Chondrocyte (in vitro differentiated cells): ENCODE measurements at regions not wholly inside any gene's neighbourhood (a gene's known extent, or its start where the extent isn't known, plus 50 kb on each side); places are given as distances from the start of the nearest gene placed in this dataset.

Source experiments
- DNase-seq: peaks from one replicate; pipeline ENCODE4 v3.0.0; 2021; ENCODE audit warnings: mixed read lengths, low spot score
- H3K27ac Mint-ChIP-seq: one replicate; pipeline ENCODE4 v1.8.0; 2021; ENCODE audit warnings: mild to moderate bottlenecking, moderate library complexity, mixed read lengths; ENCODE audit not compliant: unreplicated experiment
- H3K27me3 Mint-ChIP-seq: 2 replicates; pipeline ENCODE4 v1.8.0; 2021; ENCODE audit warnings: low read depth, mixed read lengths
- H3K36me3 Mint-ChIP-seq: 2 replicates; pipeline ENCODE4 v1.8.0; 2021; ENCODE audit warnings: low read depth, mixed read lengths
- H3K4me1 Mint-ChIP-seq: 2 replicates; pipeline ENCODE4 v1.8.0; 2021; ENCODE audit warnings: low read depth, mild to moderate bottlenecking, mixed read lengths
- H3K4me3 Mint-ChIP-seq: one replicate; pipeline ENCODE4 v1.8.0; 2021; ENCODE audit warnings: mild to moderate bottlenecking, moderate library complexity, mixed read lengths; ENCODE audit not compliant: unreplicated experiment
- H3K9me3 Mint-ChIP-seq: 2 replicates; pipeline ENCODE4 v1.8.0; 2021; ENCODE audit warnings: low read depth, mixed read lengths
- TF ChIP-seq, protein P1 (sequence below): fragments of 200-600 bp; sonication (generic); IDR thresholded peaks from 2 replicates; pipeline ENCODE4 v1.5.0; 2021; ENCODE audit warnings: antibody characterized with exemption, mild to moderate bottlenecking, moderate library complexity

DNA sequence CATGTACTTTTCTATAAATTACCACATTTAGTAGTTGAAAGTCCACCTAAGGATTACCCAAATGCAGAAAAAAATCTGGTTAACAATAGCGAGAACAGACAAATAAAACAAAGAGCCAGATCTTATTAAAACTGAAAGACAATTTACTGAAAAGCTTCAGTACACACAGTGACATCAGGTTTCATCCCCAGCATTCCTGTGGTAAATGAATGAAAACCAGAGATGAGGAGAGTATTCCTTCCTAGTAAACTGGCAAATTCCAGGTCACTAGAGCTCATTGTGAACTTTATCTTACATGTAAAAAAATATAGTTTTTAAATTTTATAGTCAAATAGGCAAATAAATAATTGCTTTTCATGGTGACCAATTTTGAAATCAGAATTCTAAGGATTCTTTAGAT is 1290.5 kb downstream of the ADGRL3 start:
- Mint-ChIP-seq H3K27me3 (no peaks in the 10 kb centered on the region), H3K27ac (no peak overlapping the region), H3K4me1 (no peaks in the 10 kb centered on the region), H3K36me3 (no peaks in the 10 kb centered on the region), H3K9me3 (no peaks in the 10 kb centered on the region), H3K4me3 (no peak overlapping the region)
- TF ChIP-seq, protein P1, sequence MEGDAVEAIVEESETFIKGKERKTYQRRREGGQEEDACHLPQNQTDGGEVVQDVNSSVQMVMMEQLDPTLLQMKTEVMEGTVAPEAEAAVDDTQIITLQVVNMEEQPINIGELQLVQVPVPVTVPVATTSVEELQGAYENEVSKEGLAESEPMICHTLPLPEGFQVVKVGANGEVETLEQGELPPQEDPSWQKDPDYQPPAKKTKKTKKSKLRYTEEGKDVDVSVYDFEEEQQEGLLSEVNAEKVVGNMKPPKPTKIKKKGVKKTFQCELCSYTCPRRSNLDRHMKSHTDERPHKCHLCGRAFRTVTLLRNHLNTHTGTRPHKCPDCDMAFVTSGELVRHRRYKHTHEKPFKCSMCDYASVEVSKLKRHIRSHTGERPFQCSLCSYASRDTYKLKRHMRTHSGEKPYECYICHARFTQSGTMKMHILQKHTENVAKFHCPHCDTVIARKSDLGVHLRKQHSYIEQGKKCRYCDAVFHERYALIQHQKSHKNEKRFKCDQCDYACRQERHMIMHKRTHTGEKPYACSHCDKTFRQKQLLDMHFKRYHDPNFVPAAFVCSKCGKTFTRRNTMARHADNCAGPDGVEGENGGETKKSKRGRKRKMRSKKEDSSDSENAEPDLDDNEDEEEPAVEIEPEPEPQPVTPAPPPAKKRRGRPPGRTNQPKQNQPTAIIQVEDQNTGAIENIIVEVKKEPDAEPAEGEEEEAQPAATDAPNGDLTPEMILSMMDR, result no peak
- no peak for DNase-seq

DNA sequence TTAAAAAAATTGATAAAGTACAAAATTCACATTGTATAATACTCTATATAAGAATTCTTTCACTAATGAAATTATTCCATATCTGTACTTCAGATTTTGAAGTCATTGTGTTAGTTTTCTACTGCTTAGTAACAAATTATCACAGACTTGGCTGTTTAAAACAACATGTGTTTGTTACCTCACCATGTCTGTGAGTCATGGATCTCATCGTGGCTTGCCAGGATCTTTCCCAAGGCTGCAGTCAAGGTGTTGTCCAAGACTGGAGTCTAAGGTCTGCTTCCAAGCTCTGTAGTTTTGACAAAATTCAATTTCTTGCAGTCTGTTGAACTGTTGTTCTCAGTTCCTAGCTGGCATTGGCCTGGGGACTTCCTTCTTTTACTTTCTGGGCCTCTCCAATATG is 1286.9 kb downstream of the ADGRL3 start:
- TF ChIP-seq, protein P1, result no peak
- H3K36me3 Mint-ChIP-seq, result no peaks in the 10 kb centered on the region
- no peak overlapping the region for H3K27ac Mint-ChIP-seq
- peaks cover 5% of the 10 kb centered on the region for H3K27me3 Mint-ChIP-seq
- H3K4me1 Mint-ChIP-seq, result no peaks in the 10 kb centered on the region
- no peaks in the 10 kb centered on the region for H3K9me3 Mint-ChIP-seq
- H3K4me3 Mint-ChIP-seq, result no peak overlapping the region
- no peak for DNase-seq

DNA sequence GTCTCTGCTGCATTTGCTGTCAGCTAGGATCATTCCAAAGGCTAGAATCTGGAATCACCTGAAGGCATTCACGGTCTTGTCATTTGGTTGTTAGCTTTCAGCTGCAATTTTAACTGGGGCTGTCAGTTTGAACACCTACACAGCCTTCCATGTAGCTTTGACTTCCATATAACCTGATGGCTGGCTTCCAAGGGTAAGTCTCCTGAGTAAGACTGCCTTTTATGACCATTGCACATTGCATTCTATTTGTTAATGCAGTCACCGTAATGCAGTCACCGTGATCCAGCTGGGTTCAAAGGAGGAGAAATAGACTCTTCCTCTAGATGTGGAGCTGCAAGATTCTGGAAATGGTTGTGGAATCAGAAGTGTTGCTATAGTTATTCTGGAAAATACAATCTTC is 1284.2 kb downstream of the ADGRL3 start:
- TF ChIP-seq, protein P1, result no peak
- Mint-ChIP-seq H3K36me3 (no peaks in the 10 kb centered on the region), H3K9me3 (no peaks in the 10 kb centered on the region), H3K27me3 (peaks cover 7% of the 10 kb centered on the region), H3K27ac (no peak overlapping the region), H3K4me1 (no peaks in the 10 kb centered on the region), H3K4me3 (no peak overlapping the region)
- DNase-seq, result no peak

DNA sequence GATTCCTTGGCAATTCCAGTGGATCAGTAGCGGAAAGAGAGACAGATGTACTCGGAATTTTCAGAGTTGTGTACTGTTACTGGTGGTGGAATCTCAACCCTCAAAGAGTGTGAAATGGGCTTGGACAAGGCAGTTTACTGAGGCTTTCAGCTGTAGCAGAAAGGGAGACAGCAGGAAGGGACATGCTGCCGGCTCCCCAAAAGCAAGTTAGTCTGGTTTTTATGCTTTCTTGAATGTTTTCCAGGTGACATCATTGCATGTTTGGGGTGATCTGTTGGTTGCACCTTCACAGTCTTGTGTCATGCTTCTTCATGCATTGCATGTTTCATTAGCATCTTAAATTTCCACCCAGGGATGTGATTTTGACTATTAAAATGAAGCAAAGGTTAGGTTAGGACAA is 1282.2 kb downstream of the ADGRL3 start:
- Mint-ChIP-seq H3K4me1 (no peaks in the 10 kb centered on the region), H3K9me3 (no peaks in the 10 kb centered on the region), H3K4me3 (no peak overlapping the region), H3K36me3 (no peaks in the 10 kb centered on the region), H3K27ac (no peak overlapping the region), H3K27me3 (peaks cover 7% of the 10 kb centered on the region)
- TF ChIP-seq, protein P1, result no peak
- no peak for DNase-seq

DNA sequence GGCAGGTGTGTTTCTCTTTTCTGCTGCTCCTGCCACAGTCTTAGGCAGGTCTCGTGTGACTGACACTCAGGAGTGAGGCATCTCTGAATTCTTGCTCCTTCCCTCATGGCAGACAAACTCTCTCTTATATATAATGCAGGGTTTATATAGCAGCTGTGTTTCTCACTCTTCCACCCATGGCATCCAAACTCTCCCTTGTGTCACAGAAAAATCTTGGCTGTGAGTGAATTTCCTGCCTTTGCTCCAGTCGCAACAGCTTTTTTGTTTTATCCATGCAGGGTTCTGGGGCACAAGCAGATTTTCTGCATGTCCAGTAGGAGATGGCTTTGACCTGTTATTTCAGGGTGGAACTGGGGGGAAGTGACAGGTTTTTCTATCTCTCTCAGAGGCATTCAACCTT is 1275.5 kb downstream of the ADGRL3 start:
- Mint-ChIP-seq H3K4me3 (no peak overlapping the region), H3K9me3 (no peaks in the 10 kb centered on the region), H3K27ac (no peak overlapping the region), H3K36me3 (no peaks in the 10 kb centered on the region), H3K4me1 (no peaks in the 10 kb centered on the region), H3K27me3 (peaks cover 5% of the 10 kb centered on the region)
- no peak for DNase-seq
- TF ChIP-seq, protein P1, result no peak
